Mesodermal cell (in vitro differentiated cells): ENCODE measurements at regions not wholly inside any gene's neighbourhood (a gene's known extent, or its start where the extent isn't known, plus 50 kb on each side); places are given as distances from the start of the nearest gene placed in this dataset.

Source experiments
- H3K27ac ChIP-seq: 2 replicates; pipeline ENCODE4 v1.7.0; 2013; ENCODE audit warnings: mild to moderate bottlenecking, low read depth, low read length, moderate library complexity; ENCODE audit not compliant: severe bottlenecking
- H3K36me3 ChIP-seq: 2 replicates; pipeline ENCODE4 v1.7.1; 2013; ENCODE audit warnings: mild to moderate bottlenecking, low read length, moderate library complexity; ENCODE audit not compliant: control insufficient read depth, insufficient read depth
- H3K4me1 ChIP-seq: one replicate; pipeline ENCODE4 v1.7.1; 2013; ENCODE audit warnings: mild to moderate bottlenecking, low read length; ENCODE audit not compliant: insufficient read depth, control insufficient read depth, poor library complexity, severe bottlenecking
- H3K4me3 ChIP-seq: 2 replicates; pipeline ENCODE4 v1.7.0; 2013; ENCODE audit warnings: low read length, control low read depth, mild to moderate bottlenecking; ENCODE audit not compliant: insufficient read depth, poor library complexity, severe bottlenecking; ENCODE audit errors: extremely low read depth
- H3K9me3 ChIP-seq: 2 replicates; pipeline ENCODE4 v1.7.1; 2013; ENCODE audit warnings: mild to moderate bottlenecking, low read length, moderate library complexity; ENCODE audit not compliant: control insufficient read depth
- WGBS, 2 experiments: methylation state at CpG; one replicate each; pipeline ENCODE4 v1.1.5; 2013; ENCODE audit warnings: missing lambda C conversion rate in 2 of 2; ENCODE audit not compliant: insufficient coverage in 2 of 2; 5-methylcytosine and 5-hydroxymethylcytosine counted together

- H3K9me3 ChIP-seq, result peaks cover 8% of the 10 kb centered on the region
- no peaks in the 10 kb centered on the region for H3K36me3 ChIP-seq
- no peak overlapping the region for H3K4me3 ChIP-seq
These were observed 506.8 kb upstream of the PPP2R3A start for GRCh38 chr3:135458541-135459322.

DNA sequence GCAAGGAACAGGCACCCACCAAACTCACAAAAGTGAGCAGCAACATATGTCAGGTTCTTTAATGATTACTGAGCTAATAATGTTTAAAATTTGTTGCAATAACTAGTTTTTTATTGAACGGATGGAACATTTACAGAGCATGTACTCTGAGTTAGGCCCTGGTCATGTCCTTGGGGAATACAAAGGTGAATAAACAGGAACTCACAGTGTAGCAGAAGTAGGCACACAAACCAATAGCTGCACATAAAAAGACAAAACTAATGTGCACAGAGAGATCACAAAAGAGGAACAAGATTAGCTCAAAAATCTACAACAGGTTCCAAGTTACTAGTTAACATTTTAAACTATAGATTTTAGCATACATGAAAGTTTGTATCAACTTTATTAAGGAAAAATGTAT, 505.3 kb upstream of the PPP2R3A start:
- Histone ChIP-seq H3K4me3 (no peak overlapping the region), H3K36me3 (no peaks in the 10 kb centered on the region), H3K9me3 (no peaks in the 10 kb centered on the region), H3K4me1 (no peaks in the 10 kb centered on the region), H3K27ac (no peak overlapping the region)
- 100% methylated on average over 1 of the region's 1 CpG for WGBS, 2 experiments

More at GRCh38 chr3:135458541-135459322, 506.8 kb upstream of the PPP2R3A start:
- no peak overlapping the region for H3K27ac ChIP-seq
- H3K4me1 ChIP-seq, result no peaks in the 10 kb centered on the region
- WGBS, 2 experiments, result 89 to 97% methylated on average over 3 to 5 of the region's 10 CpGs

DNA sequence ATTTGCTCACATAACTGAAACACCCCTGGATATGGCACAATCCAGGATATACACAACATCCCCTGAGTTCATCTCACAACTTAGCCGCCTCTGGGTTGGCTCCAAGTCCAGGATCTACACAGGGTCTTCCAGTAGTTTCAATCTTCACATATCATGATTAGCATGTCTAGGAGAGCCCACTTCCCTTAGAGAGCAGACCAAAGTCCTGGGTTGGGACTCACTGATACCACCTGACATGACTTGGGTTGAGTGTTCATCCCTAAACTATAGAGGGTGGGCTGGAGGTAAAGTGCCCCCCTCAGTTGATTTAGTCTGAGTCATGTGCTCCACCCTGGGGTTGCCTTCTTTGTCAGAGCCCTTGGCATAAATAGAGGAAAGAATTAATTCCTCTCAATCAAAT, 493.6 kb upstream of the PPP2R3A start:
- Histone ChIP-seq H3K36me3 (no peaks in the 10 kb centered on the region), H3K4me3 (no peak overlapping the region), H3K27ac (no peak overlapping the region), H3K9me3 (no peaks in the 10 kb centered on the region), H3K4me1 (no peaks in the 10 kb centered on the region)
- 86% methylated on average over 1 of the region's 1 CpG; no CpG with 5 or more reads in 1 of the 2 experiments for WGBS, 2 experiments

- Histone ChIP-seq H3K36me3 (no peaks in the 10 kb centered on the region), H3K9me3 (no peaks in the 10 kb centered on the region), H3K4me1 (no peaks in the 10 kb centered on the region), H3K4me3 (no peak overlapping the region), H3K27ac (no peak overlapping the region)
These were observed 492.1 kb upstream of the PPP2R3A start for GRCh38 chr3:135473449-135473848.

DNA sequence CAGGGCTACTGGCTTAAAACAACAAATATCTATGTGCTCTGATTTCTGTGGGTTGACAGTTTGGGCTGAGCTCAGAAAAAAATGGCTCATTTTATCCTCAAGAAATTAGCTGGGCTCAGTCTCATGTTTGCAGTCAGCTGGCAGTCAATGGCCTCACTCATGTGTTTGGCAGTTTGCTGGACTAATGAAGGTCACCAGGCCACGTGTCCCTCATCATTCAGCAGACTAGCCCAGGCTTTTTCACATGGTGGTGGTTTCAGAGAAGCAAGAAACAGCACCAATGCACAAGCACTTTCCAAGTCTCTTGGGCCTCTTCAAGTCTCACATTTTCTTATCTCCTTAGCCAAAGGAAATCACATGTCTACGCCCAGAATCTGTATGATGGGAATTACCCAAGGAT, 478.3 kb upstream of the PPP2R3A start:
- H3K27ac ChIP-seq, result no peak overlapping the region
- WGBS, 2 experiments, result 86% methylated on average over 2 of the region's 2 CpGs; no CpG with 5 or more reads in 1 of the 2 experiments
- no peaks in the 10 kb centered on the region for H3K36me3 ChIP-seq
- no peak overlapping the region for H3K4me3 ChIP-seq
- peaks cover 4% of the 10 kb centered on the region for H3K4me1 ChIP-seq
- H3K9me3 ChIP-seq, result no peaks in the 10 kb centered on the region

- H3K9me3 ChIP-seq, result no peaks in the 10 kb centered on the region
- no peak overlapping the region for H3K4me3 ChIP-seq
- 83 to 98% methylated on average over 1 to 3 of the region's 4 CpGs for WGBS, 2 experiments
- no peak overlapping the region for H3K27ac ChIP-seq
- peaks cover 4% of the 10 kb centered on the region for H3K4me1 ChIP-seq
- H3K36me3 ChIP-seq, result no peaks in the 10 kb centered on the region
These were observed 475.2 kb upstream of the PPP2R3A start for GRCh38 chr3:135490219-135490915.

GRCh38 chr3:135491491-135492205, 473.9 kb upstream of the PPP2R3A start:
- Histone ChIP-seq H3K4me1 (peaks cover 4% of the 10 kb centered on the region), H3K9me3 (no peaks in the 10 kb centered on the region), H3K36me3 (no peaks in the 10 kb centered on the region), H3K4me3 (no peak overlapping the region), H3K27ac (no peak overlapping the region)
- 78 to 85% methylated on average over 5 of the region's 5 CpGs for WGBS, 2 experiments

GRCh38 chr3:135495891-135496290, 469.6 kb upstream of the PPP2R3A start:
- WGBS, 2 experiments, result 86 to 100% methylated on average over 1 to 2 of the region's 3 CpGs
- Histone ChIP-seq H3K4me3 (no peak overlapping the region), H3K36me3 (no peaks in the 10 kb centered on the region), H3K9me3 (no peaks in the 10 kb centered on the region), H3K27ac (no peak overlapping the region), H3K4me1 (peaks cover 4% of the 10 kb centered on the region)

DNA sequence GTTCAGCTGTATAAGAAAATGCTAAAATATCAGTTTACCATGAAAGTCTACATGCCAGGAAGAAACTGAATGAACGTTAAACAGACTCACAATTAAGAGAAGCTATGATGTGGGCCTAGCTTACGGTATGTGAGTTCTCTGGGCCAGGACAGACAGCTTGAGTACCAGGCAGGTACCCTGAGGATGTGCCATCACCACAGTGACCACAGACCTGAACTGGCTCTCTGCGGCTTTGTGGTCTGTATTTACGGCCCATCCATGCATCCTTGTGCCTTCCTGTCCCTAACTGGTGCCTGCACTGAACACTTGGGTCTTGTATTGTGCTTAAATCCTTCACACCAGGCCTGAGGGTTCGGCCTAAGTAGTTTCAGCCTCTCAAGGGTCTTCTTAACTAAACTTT, 467.5 kb upstream of the PPP2R3A start:
- H3K4me1 ChIP-seq, result no peaks in the 10 kb centered on the region
- no peak overlapping the region for H3K27ac ChIP-seq
- no peaks in the 10 kb centered on the region for H3K9me3 ChIP-seq
- no peak overlapping the region for H3K4me3 ChIP-seq
- WGBS, 2 experiments, result 88 to 92% methylated on average over 5 of the region's 5 CpGs
- no peaks in the 10 kb centered on the region for H3K36me3 ChIP-seq

- H3K9me3 ChIP-seq, result no peaks in the 10 kb centered on the region
- H3K27ac ChIP-seq, result no peak overlapping the region
- H3K4me1 ChIP-seq, result no peaks in the 10 kb centered on the region
- H3K4me3 ChIP-seq, result no peak overlapping the region
- no CpG with 5 or more reads among the region's 2 CpGs for WGBS, 2 experiments
- H3K36me3 ChIP-seq, result no peaks in the 10 kb centered on the region
These were observed 466.1 kb upstream of the PPP2R3A start for GRCh38 chr3:135499426-135499825.
